Inflammatory macrophage treated with lipopolysaccharide for 1 hour (primary cell): ENCODE measurements at regions not wholly inside any gene's neighbourhood (a gene's known extent, or its start where the extent isn't known, plus 50 kb on each side); places are given as distances from the start of the nearest gene placed in this dataset.
"Not testable (repeated sequence)": the region's sequence is repeated elsewhere in the genome, so short reads cannot be mapped to it uniquely, and the experiment has no call there.

ENCODE experiments used
- DNase-seq, 2 donors: peaks; one replicate each; pipeline ENCODE4 v3.0.0-alpha.2; 2020 to 2022

GRCh38 chr10:29820890-29821461 lies 186.2 kb upstream of the SVIL start:
- no peak for DNase-seq

GRCh38 chr10:29816801-29817558 lies 182.2 kb upstream of the SVIL start:
- no peak for DNase-seq

GRCh38 chr10:29815572-29815971 lies 180.8 kb upstream of the SVIL start:
- no peak for DNase-seq

- DNase-seq, result no peak
Observed at GRCh38 chr10:29811751-29812427, 177.1 kb upstream of the SVIL start.

- DNase-seq, result no peak
Observed at GRCh38 chr10:29810816-29811215, 176.0 kb upstream of the SVIL start.

- DNase-seq, result not testable (repeated sequence)
Observed at GRCh38 chr10:29810231-29810630, 175.5 kb upstream of the SVIL start.

- no peak for DNase-seq
Observed at GRCh38 chr10:29809383-29809782, 174.6 kb upstream of the SVIL start.

GRCh38 chr10:29807163-29807806 lies 172.5 kb upstream of the SVIL start:
- DNase-seq, result peak; percentile 69 to 77

GRCh38 chr10:29806350-29806788 lies 171.6 kb upstream of the SVIL start:
- DNase-seq, result no peak

- DNase-seq, result no peak
Observed at GRCh38 chr10:29805134-29805723, 170.5 kb upstream of the SVIL start.

- peak; percentile 69 to 88 for DNase-seq
Observed at GRCh38 chr10:29804025-29804852, 169.5 kb upstream of the SVIL start.

- DNase-seq, result peak; percentile 46 to 74
Observed at GRCh38 chr10:29802171-29802570, 167.4 kb upstream of the SVIL start.

GRCh38 chr10:29798921-29799690 lies 164.3 kb upstream of the SVIL start:
- no peak for DNase-seq

- DNase-seq, result no peak
Observed at GRCh38 chr10:29797616-29798015, 162.8 kb upstream of the SVIL start.

GRCh38 chr10:29795850-29796249 lies 161.1 kb upstream of the SVIL start:
- DNase-seq, result no peak

- DNase-seq, result no peak
Observed at GRCh38 chr10:29794776-29795611, 160.2 kb upstream of the SVIL start.

- no peak for DNase-seq
Observed at GRCh38 chr10:29791773-29792172, 157.0 kb upstream of the SVIL start.

GRCh38 chr10:29790207-29790606 lies 155.4 kb upstream of the SVIL start:
- no peak for DNase-seq

- DNase-seq, result no peak
Observed at GRCh38 chr10:29788113-29788512, 153.3 kb upstream of the SVIL start.

- DNase-seq, result peak; percentile 46 to 76
Observed at GRCh38 chr10:29785701-29786100, 150.9 kb upstream of the SVIL start.
